GM19324 (cell line): ENCODE measurements at regions not wholly inside any gene's neighbourhood (a gene's known extent, or its start where the extent isn't known, plus 50 kb on each side); places are given as distances from the start of the nearest gene placed in this dataset.
A peak's percentile ranks its signal among the peaks of the same experiment; 100 is the strongest.

Experiments used
- ATAC-seq: cut with Tn5 transposase; IDR thresholded peaks from one replicate; pipeline ENCODE4 v1.9.1; 2021; ENCODE audit warnings: mild to moderate bottlenecking, moderate library complexity; ENCODE audit not compliant: unreplicated experiment, low FRiP score

DNA sequence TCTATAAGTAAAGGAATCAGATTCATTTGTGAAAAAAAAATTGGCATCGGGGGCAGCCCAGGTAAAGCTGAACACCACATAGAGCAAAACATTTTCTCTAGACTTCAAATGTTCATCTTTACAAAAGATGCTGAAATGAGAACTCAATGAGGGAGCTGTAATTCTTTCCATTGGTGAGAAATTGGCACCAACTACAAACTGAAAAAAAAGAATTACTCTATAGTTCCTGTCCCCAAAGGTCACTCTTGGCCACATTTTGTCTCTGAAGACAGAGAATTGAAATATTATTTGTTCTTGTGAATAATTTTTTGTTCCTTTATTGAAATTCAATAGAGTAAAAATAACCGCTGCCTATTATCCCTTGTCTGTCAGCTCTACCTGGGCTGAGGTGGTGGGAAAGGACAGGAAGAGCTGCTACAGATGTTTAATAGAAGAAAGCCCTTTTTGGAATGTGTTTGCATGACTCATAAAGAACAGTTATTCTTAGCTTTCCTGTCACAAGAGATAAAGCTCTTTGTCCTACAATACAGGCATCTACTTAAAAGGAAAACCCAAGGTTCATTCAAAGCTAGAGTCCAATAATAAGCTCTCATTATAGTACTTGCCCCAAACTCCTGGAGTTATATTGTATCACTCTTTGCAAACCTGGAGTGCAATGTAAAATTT lies 380.1 kb upstream of the KITLG start:
- ATAC-seq, result no peak

DNA sequence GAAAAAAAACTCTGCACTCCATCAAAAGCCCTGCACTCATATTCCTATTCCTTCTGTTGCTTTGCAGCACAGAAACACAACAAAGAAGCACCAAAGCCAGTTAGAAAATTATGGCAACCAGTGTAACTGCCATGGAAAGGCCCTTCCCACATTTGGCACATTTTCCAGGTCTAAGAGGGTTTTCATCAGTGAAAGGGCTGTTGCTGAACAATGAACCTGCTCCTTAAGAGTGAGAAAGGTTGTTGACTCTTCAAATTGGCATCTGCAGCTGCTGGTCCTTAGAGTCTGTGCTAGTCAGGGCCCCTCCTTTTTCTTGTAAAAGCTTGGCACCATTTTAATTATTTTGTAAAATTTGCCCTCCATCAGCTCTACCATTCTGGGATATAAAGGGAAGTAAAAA lies 378.7 kb upstream of the KITLG start:
- no peak for ATAC-seq

DNA sequence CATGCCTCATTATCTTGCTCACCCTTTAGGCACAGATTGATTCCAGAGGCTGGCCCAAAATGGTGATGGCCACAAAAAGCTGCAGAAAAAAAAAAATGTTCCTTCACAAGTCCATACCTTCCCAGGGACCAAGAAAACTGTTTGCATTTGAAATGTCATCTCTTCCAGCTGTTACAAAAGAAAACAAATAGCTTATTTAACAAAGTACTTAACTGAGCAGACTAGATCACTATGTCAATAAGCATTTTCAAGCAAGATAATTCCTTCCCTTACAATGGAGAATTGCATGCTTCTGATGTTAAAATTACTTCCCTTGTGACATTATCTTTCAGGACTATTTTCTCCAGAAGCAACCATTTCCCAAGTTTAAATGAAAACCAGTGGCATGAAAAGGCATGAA lies 377.9 kb upstream of the KITLG start:
- no peak for ATAC-seq

DNA sequence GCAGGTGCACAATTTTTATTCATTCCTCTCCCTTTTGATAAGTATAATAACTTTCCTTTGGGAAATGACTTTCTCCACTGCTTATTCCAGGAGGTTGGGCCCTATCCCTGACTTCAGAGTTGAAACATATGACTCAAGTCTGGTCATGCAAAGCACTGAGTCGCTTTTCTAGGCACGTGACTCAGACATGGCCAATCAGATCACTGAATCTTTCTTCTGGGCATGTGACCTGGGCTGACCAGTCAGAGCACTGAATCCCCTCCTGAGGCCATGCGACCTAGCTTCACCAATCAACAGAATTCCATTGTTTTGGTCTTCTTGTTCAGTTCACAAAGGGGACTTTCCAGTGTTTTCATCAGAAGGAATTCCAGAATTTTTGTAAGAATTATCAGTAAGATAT lies 377.1 kb upstream of the KITLG start:
- no peak for ATAC-seq

DNA sequence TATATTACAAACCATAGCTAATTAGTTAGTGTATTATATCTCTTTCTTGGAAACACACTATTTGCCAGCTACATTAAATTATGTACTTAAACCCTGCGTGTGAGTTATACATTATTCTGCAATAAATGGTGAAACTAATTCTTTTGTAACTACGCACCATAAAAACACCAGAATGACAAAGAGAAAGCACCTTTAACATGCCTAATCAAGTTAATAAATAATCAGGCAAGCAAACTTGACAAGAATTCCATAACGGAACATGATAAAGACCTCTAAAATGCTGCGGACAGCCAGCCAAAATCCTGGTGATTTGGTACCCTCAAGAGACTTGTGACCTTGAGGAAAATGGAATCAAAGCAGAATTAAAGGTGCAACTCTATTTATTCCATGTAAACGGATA lies 375.3 kb upstream of the KITLG start:
- ATAC-seq, result no peak

DNA sequence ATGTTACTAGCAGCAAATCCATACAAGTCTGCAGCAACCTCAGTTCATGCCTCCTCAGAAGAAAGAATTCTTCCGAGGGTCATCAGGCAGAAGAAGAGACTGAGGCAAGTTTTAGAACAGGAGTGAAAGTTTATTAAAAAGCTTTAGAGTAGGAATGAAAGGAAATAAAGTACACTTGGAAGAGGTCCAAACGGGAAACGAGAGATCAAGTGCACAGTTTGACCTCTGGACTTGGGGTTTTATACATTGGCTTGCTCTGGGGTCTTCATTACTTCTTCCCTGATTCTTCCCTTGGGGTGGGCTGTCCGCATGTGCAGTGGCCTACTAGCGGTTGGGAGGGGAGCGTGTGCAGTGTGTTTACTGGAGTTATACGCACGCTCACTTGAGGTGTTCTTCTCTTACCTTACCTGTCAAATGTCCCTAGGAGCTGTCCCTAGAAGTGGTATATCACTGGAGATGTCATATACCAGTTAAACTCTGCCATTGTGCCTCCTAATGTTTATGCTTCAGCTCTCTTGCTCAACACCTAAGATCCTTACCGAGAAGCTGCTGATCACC lies 372.8 kb upstream of the KITLG start:
- no peak for ATAC-seq

DNA sequence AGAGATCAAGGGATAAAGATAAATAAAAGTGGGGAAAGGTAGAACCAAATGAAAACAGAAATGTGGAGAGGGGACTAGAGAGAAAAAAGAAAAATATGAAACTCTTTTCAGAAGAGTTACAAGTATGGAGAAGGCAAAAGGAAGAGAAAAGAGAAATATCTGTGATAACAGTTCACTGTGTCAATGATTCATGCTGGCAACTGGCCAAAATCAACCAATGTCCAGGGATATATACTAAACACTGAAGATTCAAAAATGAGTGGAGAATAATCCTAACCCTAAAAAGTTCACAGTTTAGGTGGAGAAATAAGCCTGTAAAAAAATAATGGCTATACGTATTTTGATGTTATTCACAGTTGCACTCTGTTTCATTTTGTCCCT lies 372.3 kb upstream of the KITLG start:
- no peak for ATAC-seq

DNA sequence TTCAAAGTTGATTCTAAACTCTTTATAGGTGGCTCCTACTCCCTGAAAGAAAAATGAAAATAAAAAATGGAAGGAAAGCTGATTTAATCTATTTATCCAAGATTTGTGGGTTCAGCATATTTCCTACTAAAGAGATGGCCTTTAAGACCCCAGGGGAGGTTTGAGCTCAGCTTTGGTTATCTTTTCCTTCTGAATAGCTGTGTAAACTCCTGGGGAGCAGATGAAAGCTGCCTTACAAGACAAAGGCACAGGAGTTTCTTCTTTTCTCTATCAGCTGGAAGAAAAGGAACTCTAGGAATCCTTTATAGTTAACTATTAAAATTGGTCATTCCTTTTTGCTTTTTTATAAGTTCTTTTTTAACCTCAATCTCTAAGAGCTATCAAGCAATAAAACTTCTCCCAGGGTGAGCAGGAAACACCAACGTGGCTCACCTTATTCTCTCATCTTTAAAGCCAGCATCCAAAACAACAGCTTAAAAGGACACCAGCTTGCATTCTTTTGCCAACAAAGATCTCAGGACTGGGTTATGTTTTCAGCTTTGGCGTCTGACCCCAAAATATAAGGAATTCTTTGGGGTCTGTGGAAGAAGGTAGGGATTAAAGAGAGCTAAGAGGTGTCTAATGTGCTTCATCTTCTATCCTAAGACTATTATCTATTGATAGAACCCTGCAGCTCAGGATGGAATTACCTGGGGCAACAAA lies 371.7 kb upstream of the KITLG start:
- ATAC-seq, result no peak

DNA sequence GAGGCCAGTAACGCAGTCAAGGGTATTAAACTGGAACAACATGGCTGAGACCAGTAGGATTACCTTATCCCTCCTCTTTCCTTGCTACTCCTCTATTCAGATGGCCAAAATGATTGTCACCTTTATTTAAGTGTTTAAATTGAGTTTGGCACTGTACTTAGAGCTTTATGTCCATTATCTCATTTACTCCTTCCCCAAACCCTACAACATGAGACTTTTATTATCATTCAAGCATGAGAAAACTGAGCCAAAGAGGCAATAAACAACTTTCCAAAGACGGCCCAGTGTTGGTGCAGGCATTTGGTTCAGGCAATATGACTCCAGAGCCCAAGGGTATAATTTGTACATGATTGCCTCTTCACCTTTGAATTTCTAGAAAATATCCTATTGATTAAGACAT lies 370.9 kb upstream of the KITLG start:
- ATAC-seq, result no peak

DNA sequence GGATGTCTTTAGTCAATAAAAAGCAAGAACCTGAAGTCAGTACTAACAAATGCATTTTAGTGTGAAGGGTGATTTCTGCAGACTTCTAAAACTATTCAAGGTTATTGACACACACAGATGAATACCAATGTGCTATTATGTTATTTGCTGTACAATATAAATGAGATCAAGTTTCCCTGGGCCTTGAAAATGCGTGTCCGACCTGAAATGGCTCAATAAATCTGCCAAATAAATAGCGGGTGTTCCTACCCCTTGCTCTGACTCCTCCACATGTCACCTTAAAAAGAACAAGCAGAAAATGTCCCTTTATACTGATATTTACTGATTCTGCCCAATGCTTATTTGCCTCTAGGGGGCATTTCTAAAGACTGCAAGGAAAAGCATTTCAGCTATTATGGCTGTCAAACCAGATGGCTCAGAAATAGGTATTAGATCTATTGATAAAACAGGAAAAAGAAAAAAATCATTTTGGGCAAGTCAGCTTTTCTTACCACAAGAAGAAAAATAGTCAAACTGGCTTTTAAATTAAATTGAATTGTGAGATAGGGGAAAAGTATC lies 367.3 kb upstream of the KITLG start:
- no peak for ATAC-seq

DNA sequence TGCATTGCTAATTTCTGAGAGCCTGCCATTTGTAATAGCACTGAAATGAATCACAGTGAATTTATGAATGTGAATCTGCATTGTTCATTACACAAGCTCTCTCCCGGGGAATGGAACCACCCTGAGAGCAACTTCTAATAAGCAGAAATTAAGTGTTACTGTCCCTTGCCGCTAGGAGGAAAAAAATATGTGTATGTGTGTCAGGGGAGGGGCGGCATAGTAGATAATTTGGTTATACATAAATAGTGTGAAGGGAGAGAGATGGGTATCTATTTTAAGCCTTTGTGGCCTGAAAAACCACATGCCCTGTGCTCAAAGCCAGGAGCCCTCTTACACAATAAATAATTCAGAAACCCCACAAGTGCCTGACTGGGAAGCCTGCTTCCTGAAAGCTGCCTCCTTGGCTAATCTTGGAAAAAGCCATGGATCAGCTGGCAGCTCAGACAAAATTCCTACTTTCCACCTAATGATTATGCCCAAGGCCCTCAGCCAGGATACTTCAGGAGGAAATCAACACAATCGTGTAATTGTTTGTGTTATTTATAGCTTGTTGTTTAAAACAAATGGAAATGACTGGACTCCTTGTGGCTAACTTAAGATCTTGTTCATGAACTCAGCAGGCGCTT lies 366.2 kb upstream of the KITLG start:
- peak; percentile 61 for ATAC-seq

DNA sequence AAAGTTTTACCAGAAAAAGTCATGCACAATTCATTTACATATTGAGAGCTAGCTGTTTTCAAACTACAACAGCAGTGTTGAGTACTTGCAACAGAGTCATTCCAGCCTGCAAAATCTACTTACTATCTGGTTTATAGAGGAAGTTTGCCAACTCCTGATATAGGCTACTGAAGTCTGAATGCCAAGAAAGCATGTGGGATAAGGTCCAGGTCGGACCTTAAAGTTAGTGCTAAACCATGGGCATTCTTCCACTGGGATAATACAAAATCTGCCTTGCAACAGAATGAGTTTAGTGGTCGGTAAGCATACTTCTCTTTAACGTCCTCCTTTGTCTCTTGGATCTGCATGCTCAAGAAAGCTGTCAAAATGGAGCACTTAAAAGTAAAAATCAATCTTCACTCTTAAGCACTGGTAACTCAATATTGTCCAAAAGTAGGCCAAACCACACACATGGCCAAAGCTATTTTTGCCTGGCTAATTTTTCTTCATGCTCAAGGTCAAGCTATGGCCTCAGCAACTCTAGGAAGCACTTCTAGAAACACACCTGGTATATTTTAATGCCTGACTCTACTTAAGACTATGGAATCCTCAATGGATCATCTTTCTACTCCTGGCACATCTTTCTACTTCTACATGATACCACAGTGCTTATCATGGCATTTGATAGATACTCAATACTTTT lies 364.9 kb upstream of the KITLG start:
- no peak for ATAC-seq

DNA sequence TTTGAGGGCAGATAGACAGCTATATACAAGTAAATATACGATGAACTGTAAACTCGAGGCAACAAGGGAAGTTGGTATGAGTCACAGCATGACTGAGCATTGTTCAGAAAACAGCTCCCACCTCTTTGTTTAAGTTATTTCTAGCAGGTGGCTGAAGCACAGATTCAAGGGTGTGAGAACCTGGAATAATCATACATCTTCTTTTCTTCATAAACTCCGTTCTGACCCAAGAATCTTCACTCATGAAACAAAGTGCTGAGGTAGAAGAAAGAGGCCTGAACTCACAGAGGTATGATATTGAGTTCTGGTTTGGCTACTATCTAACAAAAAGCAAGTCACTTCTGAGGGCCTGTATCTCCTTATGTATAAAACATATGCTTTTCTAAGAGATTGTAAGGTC lies 364.1 kb upstream of the KITLG start:
- no peak for ATAC-seq

DNA sequence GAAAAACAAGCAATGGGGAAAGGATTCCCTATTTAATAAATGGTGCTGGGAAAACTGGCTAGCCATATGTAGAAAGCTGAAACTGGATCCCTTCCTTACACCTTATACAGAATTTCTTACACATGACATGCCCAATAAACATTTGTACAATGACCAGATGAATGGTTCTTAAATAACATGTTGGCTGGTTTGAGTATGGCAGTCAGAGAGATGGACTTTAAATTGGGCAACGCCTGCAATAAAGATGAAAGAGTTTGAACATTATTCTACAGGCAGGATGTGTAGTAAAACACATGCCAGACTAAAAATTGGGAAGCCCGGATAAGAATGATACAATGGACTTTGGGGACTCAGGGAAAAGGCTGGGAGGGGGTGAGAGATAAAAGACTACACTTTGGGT lies 360.6 kb upstream of the KITLG start:
- no peak for ATAC-seq

DNA sequence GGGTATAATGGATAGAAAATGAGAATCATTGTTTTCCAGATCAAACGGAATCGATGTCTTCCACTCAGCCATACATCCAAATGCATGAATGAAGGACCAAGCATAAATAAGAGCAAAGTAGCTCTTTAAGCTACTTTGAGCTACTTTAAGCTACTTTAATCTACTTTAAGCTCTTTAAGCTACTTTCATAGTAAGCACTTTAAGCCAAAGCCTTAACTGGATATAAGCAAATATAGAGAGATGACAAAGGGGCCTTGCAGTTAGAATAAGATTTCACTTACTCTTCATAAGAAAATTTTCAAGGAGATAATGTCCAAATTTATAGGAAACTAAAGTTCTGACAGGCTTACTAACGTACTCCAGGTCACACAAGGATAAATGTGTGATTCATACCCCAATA lies 355.6 kb upstream of the KITLG start:
- no peak for ATAC-seq

DNA sequence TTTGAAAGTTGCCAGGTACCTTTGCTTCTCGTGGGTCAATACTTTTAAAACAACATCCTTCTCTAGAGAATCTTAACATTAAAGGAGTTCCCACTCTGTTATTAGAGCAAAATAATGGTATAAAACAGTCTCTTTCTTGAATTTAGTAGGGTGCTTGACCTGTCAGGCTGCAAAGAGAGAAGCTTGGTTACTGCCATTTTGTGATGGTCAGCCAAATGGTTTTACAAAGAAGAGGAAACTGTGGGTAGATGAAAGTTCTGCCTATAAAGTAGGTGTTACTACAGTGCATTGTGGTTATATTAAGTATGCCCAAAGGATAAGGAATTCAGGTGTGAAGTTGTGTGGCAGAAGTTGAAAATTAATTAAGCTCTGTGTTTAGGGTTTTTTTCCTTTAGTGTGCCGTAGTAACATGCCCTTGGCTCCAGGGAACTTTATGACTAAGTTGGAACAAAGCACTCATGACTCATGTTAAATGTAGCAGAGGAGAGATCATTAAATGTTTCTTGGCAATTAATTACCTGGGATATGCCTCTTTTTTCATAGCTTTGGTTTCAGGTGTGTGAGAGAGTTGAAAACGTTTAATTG lies 354.0 kb upstream of the KITLG start:
- no peak for ATAC-seq

DNA sequence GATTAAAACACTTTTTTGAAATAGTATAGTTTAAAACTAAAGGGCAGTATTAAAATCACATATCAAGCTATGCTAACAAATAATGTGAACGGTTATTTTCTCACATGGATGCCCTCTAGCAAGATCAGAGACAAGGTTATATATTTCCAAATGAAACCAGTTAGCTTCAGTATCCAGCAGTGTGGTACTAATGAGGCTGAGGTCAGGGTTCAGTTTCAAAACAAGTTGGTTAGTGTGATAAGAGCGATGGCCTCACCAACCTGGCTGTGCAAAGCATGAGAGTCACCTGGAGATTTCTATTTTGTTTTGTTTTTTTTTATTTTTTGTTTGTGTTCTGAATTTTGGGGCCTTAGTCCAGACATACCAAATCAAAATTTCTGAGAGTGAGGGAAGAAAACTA lies 352.2 kb upstream of the KITLG start:
- peak; percentile 58 for ATAC-seq

DNA sequence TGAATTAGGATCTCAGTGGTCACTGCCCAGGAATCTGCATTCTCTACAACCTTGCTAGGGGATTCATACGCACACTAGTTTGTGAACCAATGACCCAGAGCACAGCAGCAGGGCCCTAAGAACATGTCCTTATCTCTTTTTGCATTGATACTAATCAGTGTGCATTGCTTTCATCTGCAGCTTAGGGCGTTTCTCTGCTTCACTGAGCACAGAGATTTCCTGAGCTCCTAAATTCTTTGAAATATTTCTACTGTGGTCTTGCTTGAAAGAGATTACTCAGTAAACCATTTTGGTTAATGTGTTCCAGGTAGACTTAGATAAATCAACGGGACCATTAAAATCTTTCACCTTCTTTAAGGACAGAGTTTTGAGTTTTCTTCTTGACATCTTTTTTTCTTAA lies 351.3 kb upstream of the KITLG start:
- ATAC-seq, result no peak

DNA sequence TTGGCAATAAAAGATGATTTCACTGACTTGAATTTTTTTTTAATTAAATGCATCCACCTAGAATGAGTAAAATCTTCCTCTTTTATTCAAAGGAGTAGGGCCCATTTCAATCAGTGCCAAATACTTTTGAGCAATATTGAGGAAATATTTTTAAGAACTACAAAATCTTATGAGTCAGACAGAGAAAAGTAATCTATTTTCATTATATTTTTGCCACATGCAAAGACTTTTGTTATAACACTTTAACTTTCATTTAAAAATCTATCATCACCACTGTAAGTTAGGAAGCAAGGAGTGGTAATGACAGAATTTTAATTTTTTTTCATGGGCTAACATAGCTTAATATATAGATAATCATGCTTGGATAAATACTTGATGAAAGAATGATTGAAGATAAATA lies 345.2 kb upstream of the KITLG start:
- ATAC-seq, result no peak

DNA sequence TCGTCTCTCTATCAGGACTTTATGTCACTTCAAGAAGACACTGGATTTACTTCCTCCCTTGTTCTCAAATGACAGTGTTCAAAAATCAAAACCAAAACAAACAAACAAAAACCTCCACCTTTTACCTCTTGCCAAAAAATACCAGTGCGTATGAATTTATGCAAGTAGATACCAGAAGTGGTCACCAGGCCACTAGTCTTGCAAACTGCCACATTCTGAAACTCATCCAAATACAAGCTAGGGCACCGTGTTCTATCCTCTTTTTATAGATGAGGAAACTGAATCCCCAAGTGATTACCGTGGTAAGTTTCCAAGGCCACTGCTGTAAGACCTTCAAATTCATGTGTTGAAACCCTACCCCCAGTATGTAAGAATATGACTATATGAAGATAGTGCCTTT lies 343.9 kb upstream of the KITLG start:
- ATAC-seq, result no peak

DNA sequence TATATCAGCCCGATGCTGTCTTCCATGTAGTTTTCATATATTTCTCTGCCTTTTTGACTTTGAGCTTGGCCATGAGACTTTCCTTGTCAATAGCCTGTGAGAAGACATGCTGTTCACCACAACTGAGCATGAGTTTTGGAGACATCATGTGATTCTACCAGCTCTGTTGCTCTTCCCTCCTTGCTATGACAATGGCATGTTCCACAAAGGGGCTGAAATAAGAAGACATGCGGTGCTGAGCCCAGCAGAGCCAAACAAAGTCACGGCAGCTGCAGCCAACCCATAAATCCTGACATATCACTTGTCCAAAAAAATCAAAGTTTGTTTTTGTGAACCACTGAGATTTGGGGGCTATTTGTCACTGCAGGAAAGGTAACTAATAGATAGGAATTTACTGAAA lies 343.4 kb upstream of the KITLG start:
- no peak for ATAC-seq
